GM12872 (cell line): ENCODE measurements at regions not wholly inside any gene's neighbourhood (a gene's known extent, or its start where the extent isn't known, plus 50 kb on each side); places are given as distances from the start of the nearest gene placed in this dataset.

Source experiments
- TF ChIP-seq, protein P1 (sequence below): IDR thresholded peaks from 3 replicates; pipeline ENCODE4 v1.5.1; 2011; ENCODE audit warnings: low read depth, mild to moderate bottlenecking, low read length, moderate library complexity; ENCODE audit not compliant: insufficient read depth

DNA sequence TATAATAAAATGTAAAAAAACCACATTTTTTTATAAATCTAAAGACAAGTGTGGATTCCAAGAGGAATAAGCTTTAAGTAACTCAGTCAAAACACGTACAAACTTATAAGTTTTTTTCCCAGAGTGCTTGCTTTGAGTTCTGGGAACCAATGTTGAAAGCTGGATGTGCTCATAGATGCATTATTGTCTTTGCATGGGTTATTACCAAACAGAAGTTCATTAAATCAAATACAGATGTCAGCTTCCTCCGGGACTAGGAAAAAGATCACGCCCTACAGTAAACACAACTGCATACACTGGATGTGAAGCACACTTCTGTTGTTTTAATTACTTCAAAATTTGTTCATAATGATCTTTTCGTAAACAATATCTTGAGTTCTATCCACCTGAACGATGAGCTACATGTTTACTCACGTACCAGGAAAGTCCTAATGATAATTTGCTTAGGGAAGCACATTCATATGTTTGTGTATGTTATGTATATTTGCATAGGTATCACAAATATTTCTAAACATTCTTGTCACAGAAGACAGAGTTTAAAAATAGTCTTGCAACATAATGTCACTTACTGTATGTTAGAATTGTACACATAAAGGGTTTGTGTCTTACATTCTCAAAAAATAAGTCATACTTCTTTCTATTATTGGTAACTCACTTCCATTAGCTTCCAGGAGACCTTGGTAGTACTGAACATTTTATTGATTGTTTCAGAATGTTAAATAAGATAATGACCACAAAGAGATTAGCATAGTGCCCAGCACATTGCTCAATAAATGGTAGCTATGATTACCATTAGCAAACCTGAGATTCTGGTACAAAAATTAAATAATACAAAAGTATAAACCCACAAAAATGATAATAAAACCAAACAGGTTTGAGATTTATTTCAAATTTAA is 427.4 kb downstream of the CETN3 start:
- TF ChIP-seq, protein P1, sequence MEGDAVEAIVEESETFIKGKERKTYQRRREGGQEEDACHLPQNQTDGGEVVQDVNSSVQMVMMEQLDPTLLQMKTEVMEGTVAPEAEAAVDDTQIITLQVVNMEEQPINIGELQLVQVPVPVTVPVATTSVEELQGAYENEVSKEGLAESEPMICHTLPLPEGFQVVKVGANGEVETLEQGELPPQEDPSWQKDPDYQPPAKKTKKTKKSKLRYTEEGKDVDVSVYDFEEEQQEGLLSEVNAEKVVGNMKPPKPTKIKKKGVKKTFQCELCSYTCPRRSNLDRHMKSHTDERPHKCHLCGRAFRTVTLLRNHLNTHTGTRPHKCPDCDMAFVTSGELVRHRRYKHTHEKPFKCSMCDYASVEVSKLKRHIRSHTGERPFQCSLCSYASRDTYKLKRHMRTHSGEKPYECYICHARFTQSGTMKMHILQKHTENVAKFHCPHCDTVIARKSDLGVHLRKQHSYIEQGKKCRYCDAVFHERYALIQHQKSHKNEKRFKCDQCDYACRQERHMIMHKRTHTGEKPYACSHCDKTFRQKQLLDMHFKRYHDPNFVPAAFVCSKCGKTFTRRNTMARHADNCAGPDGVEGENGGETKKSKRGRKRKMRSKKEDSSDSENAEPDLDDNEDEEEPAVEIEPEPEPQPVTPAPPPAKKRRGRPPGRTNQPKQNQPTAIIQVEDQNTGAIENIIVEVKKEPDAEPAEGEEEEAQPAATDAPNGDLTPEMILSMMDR: no peak

GRCh38 chr5:89981021-89981420 is 428.5 kb downstream of the CETN3 start:
- TF ChIP-seq, protein P1: no peak

DNA sequence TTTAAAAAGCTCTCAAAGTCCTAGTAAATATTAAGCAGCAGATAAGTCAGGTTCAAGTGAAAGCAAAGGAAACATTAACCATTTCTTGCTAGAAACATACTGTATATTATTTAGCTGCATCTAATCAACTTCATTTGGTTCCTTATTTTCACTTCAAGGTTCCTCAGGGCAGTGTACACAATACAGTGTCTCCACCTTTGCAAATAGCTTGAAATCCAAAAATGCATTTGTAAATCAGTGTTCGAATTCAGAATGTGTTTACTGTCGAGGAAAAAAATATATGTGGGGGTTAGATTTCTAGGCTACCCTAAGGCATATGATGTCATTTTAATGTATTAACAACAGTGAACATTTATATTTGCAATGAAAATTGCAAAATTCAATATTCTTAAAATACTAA is 436.0 kb downstream of the CETN3 start:
- TF ChIP-seq, protein P1: no peak

- TF ChIP-seq, protein P1: no peak
Measured at GRCh38 chr5:89972901-89973300, 436.7 kb downstream of the CETN3 start.

- TF ChIP-seq, protein P1: no peak
Measured at GRCh38 chr5:89968958-89969381, 440.6 kb downstream of the CETN3 start.

DNA sequence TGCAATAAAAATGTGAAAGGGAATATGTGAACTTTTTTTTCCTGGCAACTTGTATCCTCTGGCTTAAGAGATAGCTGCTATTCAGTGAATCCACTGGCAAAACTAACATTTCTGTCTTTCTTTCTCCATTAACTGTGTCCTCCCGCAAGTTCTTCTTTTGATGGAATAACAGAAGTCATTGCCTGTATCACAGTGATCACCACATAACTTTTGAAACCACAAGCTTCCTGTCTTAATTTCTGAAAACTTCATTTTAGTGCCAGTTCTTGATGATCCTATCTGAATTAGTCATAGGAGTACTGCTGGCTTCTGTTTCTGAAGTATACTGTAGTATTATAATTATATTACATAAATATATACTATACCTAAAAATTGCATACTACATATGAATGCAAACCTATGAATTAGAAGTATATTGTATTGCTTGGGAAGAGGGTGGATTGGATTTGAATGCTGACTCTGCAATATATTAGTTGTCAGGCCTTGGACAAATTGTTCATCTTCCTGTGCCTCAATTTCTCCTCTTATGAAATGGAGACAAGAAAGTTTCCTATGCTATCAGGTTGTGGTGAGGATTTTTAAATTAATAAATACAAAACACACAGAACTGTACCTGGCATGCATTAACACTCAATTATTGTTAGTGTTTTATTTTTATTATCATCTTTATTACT is 441.6 kb downstream of the CETN3 start:
- TF ChIP-seq, protein P1: no peak

- TF ChIP-seq, protein P1: no peak
Measured at GRCh38 chr5:89956838-89957237, 452.7 kb downstream of the CETN3 start.
